ENCODE measurements at regions not wholly inside any gene's neighbourhood (a gene's known extent, or its start where the extent isn't known, plus 50 kb on each side); places are given as distances from the start of the nearest gene placed in this dataset.

DNA sequence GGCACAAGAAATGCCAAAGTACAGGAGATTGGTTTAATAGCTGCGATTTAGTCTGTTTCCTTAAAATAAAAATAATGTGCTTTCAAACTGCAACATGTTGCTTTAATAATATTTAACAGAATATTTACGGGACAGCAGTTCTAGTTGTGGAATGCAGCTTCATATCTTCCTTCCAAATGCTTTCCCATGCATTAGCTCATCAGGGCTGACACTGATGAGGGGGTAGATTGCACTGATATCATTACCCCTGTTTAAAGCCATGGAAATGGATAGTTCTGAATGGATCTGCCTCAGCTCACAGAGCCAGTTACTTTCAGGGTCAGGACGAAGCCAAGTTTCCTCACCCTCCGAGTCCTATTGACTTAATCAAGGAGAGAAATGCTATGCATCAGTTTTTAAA, 93.2 kb upstream of the OSMR start:
- DNase-seq (ENCODE audit: low read depth in 2 of 2): no peak
- H3K4me3 ChIP-seq (replicated peaks in 1 of 2; ENCODE audit: low read depth in 2 of 2, low read length in 2 of 2): no peak overlapping the region
- TF ChIP-seq, protein P1, sequence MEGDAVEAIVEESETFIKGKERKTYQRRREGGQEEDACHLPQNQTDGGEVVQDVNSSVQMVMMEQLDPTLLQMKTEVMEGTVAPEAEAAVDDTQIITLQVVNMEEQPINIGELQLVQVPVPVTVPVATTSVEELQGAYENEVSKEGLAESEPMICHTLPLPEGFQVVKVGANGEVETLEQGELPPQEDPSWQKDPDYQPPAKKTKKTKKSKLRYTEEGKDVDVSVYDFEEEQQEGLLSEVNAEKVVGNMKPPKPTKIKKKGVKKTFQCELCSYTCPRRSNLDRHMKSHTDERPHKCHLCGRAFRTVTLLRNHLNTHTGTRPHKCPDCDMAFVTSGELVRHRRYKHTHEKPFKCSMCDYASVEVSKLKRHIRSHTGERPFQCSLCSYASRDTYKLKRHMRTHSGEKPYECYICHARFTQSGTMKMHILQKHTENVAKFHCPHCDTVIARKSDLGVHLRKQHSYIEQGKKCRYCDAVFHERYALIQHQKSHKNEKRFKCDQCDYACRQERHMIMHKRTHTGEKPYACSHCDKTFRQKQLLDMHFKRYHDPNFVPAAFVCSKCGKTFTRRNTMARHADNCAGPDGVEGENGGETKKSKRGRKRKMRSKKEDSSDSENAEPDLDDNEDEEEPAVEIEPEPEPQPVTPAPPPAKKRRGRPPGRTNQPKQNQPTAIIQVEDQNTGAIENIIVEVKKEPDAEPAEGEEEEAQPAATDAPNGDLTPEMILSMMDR (IDR thresholded peaks at IDR 0.05; ENCODE audit: low read depth, low read length): no peak

DNA sequence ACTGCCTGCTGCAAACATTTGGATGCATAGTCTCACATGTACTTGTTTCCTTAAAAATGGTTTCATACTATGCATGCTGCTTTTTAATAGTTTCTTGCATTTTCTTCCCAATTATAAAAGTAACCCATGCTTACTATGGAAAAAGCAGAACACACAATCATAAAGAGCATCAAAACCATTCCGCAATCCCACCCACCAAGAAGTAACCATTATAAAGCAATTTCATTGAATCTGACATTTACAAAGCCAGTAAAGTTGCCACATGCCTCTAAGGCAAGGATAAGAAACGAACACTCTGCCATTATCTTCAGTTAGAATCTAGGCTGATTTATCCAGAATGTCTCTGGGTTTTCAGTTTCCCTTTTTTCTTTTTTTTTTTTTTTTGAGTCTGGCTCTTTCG, 92.7 kb upstream of the OSMR start:
- TF ChIP-seq, protein P1 (IDR thresholded peaks at IDR 0.05; ENCODE audit: low read depth, low read length): no peak
- no peak overlapping the region for H3K4me3 ChIP-seq (replicated peaks in 1 of 2; ENCODE audit: low read depth in 2 of 2, low read length in 2 of 2)
- no peak for DNase-seq (ENCODE audit: low read depth in 2 of 2)

GRCh38 chr5:38753776-38754175, 92.0 kb upstream of the OSMR start:
- TF ChIP-seq, protein P1 (IDR thresholded peaks at IDR 0.05; ENCODE audit: low read depth, low read length): no peak
- H3K4me3 ChIP-seq (replicated peaks in 1 of 2; ENCODE audit: low read depth in 2 of 2, low read length in 2 of 2): no peak overlapping the region
- DNase-seq (ENCODE audit: low read depth in 2 of 2): no peak

- DNase-seq (ENCODE audit: low read depth in 2 of 2): peak; percentile 39 to 67
- no peak overlapping the region for H3K4me3 ChIP-seq (replicated peaks in 1 of 2; ENCODE audit: low read depth in 2 of 2, low read length in 2 of 2)
- TF ChIP-seq, protein P1 (IDR thresholded peaks at IDR 0.05; ENCODE audit: low read depth, low read length): no peak
Observed at GRCh38 chr5:38755181-38755580, 90.6 kb upstream of the OSMR start.

- TF ChIP-seq, protein P1 (IDR thresholded peaks at IDR 0.05; ENCODE audit: low read depth, low read length): no peak
- no peak overlapping the region for H3K4me3 ChIP-seq (replicated peaks in 1 of 2; ENCODE audit: low read depth in 2 of 2, low read length in 2 of 2)
- peak in 1 of 2 donors; percentile 27 for DNase-seq (ENCODE audit: low read depth in 2 of 2)
Observed at GRCh38 chr5:38756068-38756467, 89.7 kb upstream of the OSMR start.

- no peak overlapping the region for H3K4me3 ChIP-seq (replicated peaks in 1 of 2; ENCODE audit: low read depth in 2 of 2, low read length in 2 of 2)
- DNase-seq (ENCODE audit: low read depth in 2 of 2): peak in 1 of 2 donors; percentile 71
- TF ChIP-seq, protein P1 (IDR thresholded peaks at IDR 0.05; ENCODE audit: low read depth, low read length): no peak
Observed at GRCh38 chr5:38757451-38758245, 88.2 kb upstream of the OSMR start.

All from cardiac fibroblast (primary cell).